DND-41 (cell line): ENCODE measurements at regions not wholly inside any gene's neighbourhood (a gene's known extent, or its start where the extent isn't known, plus 50 kb on each side); places are given as distances from the start of the nearest gene placed in this dataset.

Experiments
- ATAC-seq: fragments of 200-7000 bp; cut with Tn5 transposase; 3 replicates; pipeline ENCODE4 v1.9.1; 2021; ENCODE audit warnings: low read depth; ENCODE audit not compliant: insufficient read depth
- DNase-seq: peaks from one replicate; pipeline ENCODE4 v3.0.0-alpha.2; 2020
- H2AFZ ChIP-seq: 2 replicates; pipeline ENCODE4 v1.6.0; 2012; ENCODE audit warnings: low read depth, low read length
- H3K27ac ChIP-seq: 2 replicates; pipeline ENCODE4 v1.5.1; 2012; ENCODE audit warnings: low read length, inconsistent platforms
- H3K27me3 ChIP-seq: fragments of 200-600 bp; sonication (generic); 2 replicates; pipeline ENCODE4 v1.6.0; 2012; ENCODE audit warnings: low read length, mild to moderate bottlenecking, inconsistent platforms; ENCODE audit not compliant: insufficient read depth, poor library complexity
- H3K36me3 ChIP-seq: 2 replicates; pipeline ENCODE4 v1.5.1; 2012; ENCODE audit warnings: low read length, inconsistent platforms; ENCODE audit not compliant: insufficient read depth
- H3K4me1 ChIP-seq: 2 replicates; pipeline ENCODE4 v1.5.1; 2012; ENCODE audit warnings: mild to moderate bottlenecking, low read length; ENCODE audit not compliant: insufficient read depth
- H3K4me2 ChIP-seq: 2 replicates; pipeline ENCODE4 v1.6.0; 2012; ENCODE audit warnings: mild to moderate bottlenecking, moderate library complexity, low read length, inconsistent platforms; ENCODE audit not compliant: insufficient read depth
- H3K4me3 ChIP-seq, 2 experiments: fragments of 200-600 bp in 1 of 2; shearing (Covaris generic) in 1 of 2; 2 replicates each; pipeline ENCODE4 v1.5.1; 2012 to 2016; ENCODE audit warnings: inconsistent platforms in 2 of 2, low read length in 2 of 2, mild to moderate bottlenecking in 2 of 2, low read depth in 1 of 2, moderate library complexity in 1 of 2
- H3K79me2 ChIP-seq: 2 replicates; pipeline ENCODE4 v1.6.0; 2012; ENCODE audit warnings: low read length, inconsistent platforms; ENCODE audit not compliant: insufficient read depth
- H3K9ac ChIP-seq: 2 replicates; pipeline ENCODE4 v1.6.0; 2012; ENCODE audit warnings: low read depth, mild to moderate bottlenecking, inconsistent platforms, low read length, moderate library complexity
- H3K9me3 ChIP-seq: 2 replicates; pipeline ENCODE4 v1.5.1; 2012; ENCODE audit warnings: low read length, moderate library complexity, mild to moderate bottlenecking, inconsistent platforms; ENCODE audit not compliant: insufficient read depth, severe bottlenecking
- H4K20me1 ChIP-seq: 2 replicates; pipeline ENCODE4 v1.6.0; 2012; ENCODE audit warnings: low read length; ENCODE audit not compliant: insufficient read depth
- EZH2 ChIP-seq: IDR thresholded peaks from 3 replicates; pipeline ENCODE4 v1.6.1; 2012; ENCODE audit warnings: borderline replicate concordance, low read depth, mild to moderate bottlenecking, moderate library complexity, low read length, inconsistent platforms; ENCODE audit not compliant: severe bottlenecking
- TF ChIP-seq, protein P1 (sequence below): IDR thresholded peaks from 2 replicates; pipeline ENCODE4 v1.5.1; 2012; ENCODE audit warnings: borderline replicate concordance, low read length, moderate library complexity, mild to moderate bottlenecking; ENCODE audit not compliant: poor library complexity, severe bottlenecking; ENCODE audit errors: extremely low read depth

DNA sequence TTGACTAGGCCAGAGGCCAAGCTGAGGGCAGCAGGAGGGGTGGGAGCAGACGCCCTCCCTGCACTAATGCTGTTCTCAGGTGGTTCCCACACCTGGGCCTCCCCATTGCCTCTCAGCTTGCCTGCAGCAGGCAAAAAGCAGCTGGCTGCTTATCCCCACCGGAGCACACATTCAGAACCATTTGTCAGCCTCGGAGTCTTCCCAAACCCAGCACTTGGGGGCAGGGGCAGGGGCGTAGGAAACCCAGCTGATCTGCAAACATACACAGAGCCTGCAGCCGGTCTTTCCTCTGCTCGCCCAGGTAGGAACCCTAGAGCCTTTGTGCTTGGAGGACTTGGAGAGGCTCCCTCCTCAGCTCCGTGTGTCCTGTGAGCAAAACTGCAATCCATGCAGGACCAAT, 249.8 kb downstream of the CYP26B1 start:
- no peak overlapping the region for H3K27ac ChIP-seq
- H3K27me3 ChIP-seq = no peaks in the 10 kb centered on the region
- ATAC-seq = no peak
- H3K36me3 ChIP-seq = no peaks in the 10 kb centered on the region
- no peak for DNase-seq
- no peak overlapping the region for H3K4me2 ChIP-seq
- no peaks in the 10 kb centered on the region for H3K9me3 ChIP-seq
- TF ChIP-seq EZH2 = no peak
- TF ChIP-seq, protein P1, sequence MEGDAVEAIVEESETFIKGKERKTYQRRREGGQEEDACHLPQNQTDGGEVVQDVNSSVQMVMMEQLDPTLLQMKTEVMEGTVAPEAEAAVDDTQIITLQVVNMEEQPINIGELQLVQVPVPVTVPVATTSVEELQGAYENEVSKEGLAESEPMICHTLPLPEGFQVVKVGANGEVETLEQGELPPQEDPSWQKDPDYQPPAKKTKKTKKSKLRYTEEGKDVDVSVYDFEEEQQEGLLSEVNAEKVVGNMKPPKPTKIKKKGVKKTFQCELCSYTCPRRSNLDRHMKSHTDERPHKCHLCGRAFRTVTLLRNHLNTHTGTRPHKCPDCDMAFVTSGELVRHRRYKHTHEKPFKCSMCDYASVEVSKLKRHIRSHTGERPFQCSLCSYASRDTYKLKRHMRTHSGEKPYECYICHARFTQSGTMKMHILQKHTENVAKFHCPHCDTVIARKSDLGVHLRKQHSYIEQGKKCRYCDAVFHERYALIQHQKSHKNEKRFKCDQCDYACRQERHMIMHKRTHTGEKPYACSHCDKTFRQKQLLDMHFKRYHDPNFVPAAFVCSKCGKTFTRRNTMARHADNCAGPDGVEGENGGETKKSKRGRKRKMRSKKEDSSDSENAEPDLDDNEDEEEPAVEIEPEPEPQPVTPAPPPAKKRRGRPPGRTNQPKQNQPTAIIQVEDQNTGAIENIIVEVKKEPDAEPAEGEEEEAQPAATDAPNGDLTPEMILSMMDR = no peak
- no peaks in the 10 kb centered on the region for H3K4me1 ChIP-seq
- H3K9ac ChIP-seq = no peak overlapping the region
- no peak overlapping the region for H3K4me3 ChIP-seq
- H4K20me1 ChIP-seq = no peaks in the 10 kb centered on the region
- no peak overlapping the region for H2AFZ ChIP-seq
- no peaks in the 10 kb centered on the region for H3K79me2 ChIP-seq

DNA sequence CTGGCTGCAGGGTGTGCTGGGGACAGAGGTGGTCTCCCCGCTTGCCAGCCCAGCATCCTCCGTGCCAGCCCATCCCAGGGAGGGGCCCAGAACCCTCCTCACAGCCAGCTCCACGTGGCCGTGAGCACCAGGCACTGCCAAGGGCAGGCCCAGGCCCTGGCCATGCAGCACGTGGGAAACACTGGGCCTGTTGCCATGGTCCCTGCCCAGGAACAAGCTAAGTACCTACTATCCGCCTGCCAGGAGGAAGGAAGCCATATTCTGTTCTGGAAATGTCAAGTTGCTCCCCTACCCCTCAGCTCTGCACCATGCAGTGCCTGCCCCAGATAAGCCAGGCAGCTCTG, 250.6 kb downstream of the CYP26B1 start:
- no peaks in the 10 kb centered on the region for H3K9me3 ChIP-seq
- no peak for DNase-seq
- H4K20me1 ChIP-seq = no peaks in the 10 kb centered on the region
- H3K4me2 ChIP-seq = no peak overlapping the region
- H3K79me2 ChIP-seq = no peaks in the 10 kb centered on the region
- no peaks in the 10 kb centered on the region for H3K36me3 ChIP-seq
- no peak overlapping the region for H2AFZ ChIP-seq
- H3K27me3 ChIP-seq = no peaks in the 10 kb centered on the region
- TF ChIP-seq, protein P1 = no peak
- TF ChIP-seq EZH2 = no peak
- ATAC-seq = no peak
- no peak overlapping the region for H3K9ac ChIP-seq
- no peak overlapping the region for H3K27ac ChIP-seq
- H3K4me1 ChIP-seq = no peaks in the 10 kb centered on the region
- no peak overlapping the region for H3K4me3 ChIP-seq

DNA sequence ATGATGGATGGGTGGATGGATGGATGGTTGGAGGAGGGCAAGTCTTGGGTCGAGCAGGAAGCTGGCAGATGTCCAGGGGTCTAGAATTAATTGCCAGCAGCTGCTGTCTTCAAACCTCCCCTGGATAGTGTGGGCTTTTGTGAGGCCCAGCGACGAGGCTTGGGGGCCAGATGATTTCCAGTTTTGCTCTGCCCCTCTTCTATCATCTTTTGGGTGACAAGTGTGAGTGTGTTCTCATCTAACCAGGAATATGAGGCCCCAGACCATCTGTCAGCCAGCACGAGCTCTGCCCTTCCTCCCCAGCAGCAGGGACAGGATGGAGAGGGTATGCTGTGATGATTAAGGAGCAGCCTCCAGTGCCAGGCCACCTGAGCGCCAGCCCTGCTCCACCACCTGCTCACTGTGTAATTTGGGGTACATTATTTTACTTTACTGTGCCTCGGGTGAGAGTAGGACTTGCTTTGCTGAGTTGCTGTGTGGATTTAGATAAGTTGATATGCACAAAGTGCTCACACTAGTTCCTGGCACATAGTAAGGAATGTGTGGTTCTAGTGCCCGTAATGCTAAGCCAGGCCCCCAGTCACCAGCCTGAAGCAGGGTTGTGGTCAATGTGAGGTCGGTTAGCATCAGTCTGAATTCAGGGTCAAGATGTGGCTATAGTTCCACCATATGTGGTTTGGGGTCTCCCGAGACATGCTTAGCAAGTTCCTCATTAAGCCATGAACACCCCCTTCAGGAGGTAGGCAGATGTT, 251.1 kb downstream of the CYP26B1 start:
- Histone ChIP-seq H3K36me3 (no peaks in the 10 kb centered on the region), H3K4me1 (no peaks in the 10 kb centered on the region), H3K27me3 (no peaks in the 10 kb centered on the region), H3K9ac (no peak overlapping the region), H2AFZ (no peak overlapping the region), H3K4me2 (no peak overlapping the region), H3K9me3 (no peaks in the 10 kb centered on the region), H3K4me3 (no peak overlapping the region), H4K20me1 (no peaks in the 10 kb centered on the region), H3K79me2 (no peaks in the 10 kb centered on the region), H3K27ac (no peak overlapping the region)
- DNase-seq = no peak
- TF ChIP-seq EZH2 = no peak
- TF ChIP-seq, protein P1 = no peak
- ATAC-seq = no peak
